ENCODE measurements at regions not wholly inside any gene's neighbourhood (a gene's known extent, or its start where the extent isn't known, plus 50 kb on each side); places are given as distances from the start of the nearest gene placed in this dataset.

DNA sequence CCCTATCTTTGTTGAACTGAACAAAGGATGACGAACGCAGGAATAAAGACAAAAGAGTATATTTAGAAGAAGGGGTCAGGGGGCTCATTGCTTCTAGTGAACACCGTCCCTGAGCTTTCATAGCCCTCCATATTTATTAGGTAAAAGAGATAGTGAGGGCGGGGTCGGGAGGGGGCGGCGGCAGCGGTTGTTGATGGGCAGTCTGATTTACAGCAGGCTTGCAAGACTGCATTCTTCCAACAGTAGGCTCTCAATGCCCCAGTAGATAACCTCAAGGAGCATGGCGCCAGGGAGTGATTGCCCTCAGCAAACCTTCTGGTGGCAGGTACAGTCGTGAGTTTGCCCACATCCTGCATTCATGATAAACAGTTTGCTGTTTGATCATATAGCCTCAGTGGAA lies 563.3 kb upstream of the SYNCRIP start:
- no peak for DNase-seq (ENCODE audit: low spot score)
- Histone ChIP-seq H3K4me3 (replicated peaks in 1 of 3; ENCODE audit: insufficient read depth in 1 of 3, low read depth in 2 of 3, low read length in 3 of 3) (no peak overlapping the region), H3K9me3 (ENCODE audit: low read length) (no peaks in the 10 kb centered on the region), H2AFZ (ENCODE audit: low read length) (no peak overlapping the region), H3K36me3 (replicated peaks in 1 of 2; ENCODE audit: control insufficient read depth in 1 of 2, insufficient read depth in 2 of 2, low read length in 2 of 2) (no peaks in the 10 kb centered on the region), H3K4me2 (ENCODE audit: low read depth, low read length) (no peak overlapping the region), H3K27ac (ENCODE audit: extremely low read length, insufficient read depth, low read length) (no peak overlapping the region), H3K9ac (ENCODE audit: insufficient read depth, low read depth, low read length) (no peak overlapping the region), H3K27me3 (ENCODE audit: control insufficient read depth in 1 of 2, insufficient read depth in 2 of 2, low read length in 2 of 2) (no peaks in the 10 kb centered on the region), H4K20me1 (ENCODE audit: insufficient read depth, low read length) (no peaks in the 10 kb centered on the region), H3K4me1 (ENCODE audit: insufficient read depth, low read length) (no peaks in the 10 kb centered on the region), H3K79me2 (ENCODE audit: insufficient read depth, low read length) (no peaks in the 10 kb centered on the region)
- no peak for TF ChIP-seq FOXC1 (CRISPR knock-in tag; IDR thresholded peaks at IDR 0.05; ENCODE audit: borderline replicate concordance)
- no peak for TF ChIP-seq RBFOX2 (IDR thresholded peaks at IDR 0.05; ENCODE audit: low read depth, low read length)
- no peak for TF ChIP-seq MAX (IDR thresholded peaks at IDR 0.05)
- no peak for TF ChIP-seq NR2F2 (IDR thresholded peaks at IDR 0.05; ENCODE audit: borderline replicate concordance, low read depth)
- TF ChIP-seq ARNTL (CRISPR knock-in tag; IDR thresholded peaks at IDR 0.05) = no peak
- no peak for TF ChIP-seq ZNF512 (CRISPR knock-in tag; IDR thresholded peaks at IDR 0.05)
- TF ChIP-seq KLF6 (CRISPR knock-in tag; IDR thresholded peaks at IDR 0.05) = no peak
- TF ChIP-seq POGZ (CRISPR knock-in tag; IDR thresholded peaks at IDR 0.05) = no peak
- no peak for TF ChIP-seq ZNF446 (CRISPR knock-in tag; IDR thresholded peaks at IDR 0.05)
- TF ChIP-seq ZNF841 (CRISPR knock-in tag; IDR thresholded peaks at IDR 0.05; ENCODE audit: borderline replicate concordance) = no peak
- no peak for FAIRE-seq
- ATAC-seq = no peak
- in situ Hi-C loops (cut with HindIII; ENCODE audit: extremely low pct_ligation_motif_present, low pct_unique_long_range_greater_than_20kb) (no loop called here), intact Hi-C loops (cut with micrococcal nuclease; ENCODE audit: unreplicated experiment) (no loop called here)
- POLR2A ChIA-PET = no interaction called here
- BruUV-seq (replicated peaks) = no TSS peak
- WGBS (ENCODE audit: low lambda C conversion rate) = 54% methylated on average over 9 of the region's 10 CpGs
- CTCF ChIA-PET (ENCODE audit: low intra/inter-chr PET ratio, low total read pairs) = no interaction called here
